H7 (cell line): ENCODE measurements at regions not wholly inside any gene's neighbourhood (a gene's known extent, or its start where the extent isn't known, plus 50 kb on each side); places are given as distances from the start of the nearest gene placed in this dataset.
"Not testable (repeated sequence)": the region's sequence is repeated elsewhere in the genome, so short reads cannot be mapped to it uniquely, and the experiment has no call there.

Source experiments
- DNase-seq: peaks from one replicate; pipeline ENCODE4 v3.0.0; 2012
- H3K27me3 ChIP-seq: 2 replicates; pipeline ENCODE4 v1.6.0; 2011; ENCODE audit warnings: mild to moderate bottlenecking, low read length; ENCODE audit not compliant: control insufficient read depth, insufficient read depth
- H3K36me3 ChIP-seq: replicated peaks from 2 replicates; pipeline ENCODE4 v1.5.1; 2011; ENCODE audit warnings: low read length; ENCODE audit not compliant: control insufficient read depth, insufficient read depth
- H3K4me3 ChIP-seq: 2 replicates; pipeline ENCODE4 v1.5.1; 2011; ENCODE audit warnings: low read depth, mild to moderate bottlenecking, control low read depth, low read length, moderate library complexity; ENCODE audit not compliant: insufficient read depth

DNA sequence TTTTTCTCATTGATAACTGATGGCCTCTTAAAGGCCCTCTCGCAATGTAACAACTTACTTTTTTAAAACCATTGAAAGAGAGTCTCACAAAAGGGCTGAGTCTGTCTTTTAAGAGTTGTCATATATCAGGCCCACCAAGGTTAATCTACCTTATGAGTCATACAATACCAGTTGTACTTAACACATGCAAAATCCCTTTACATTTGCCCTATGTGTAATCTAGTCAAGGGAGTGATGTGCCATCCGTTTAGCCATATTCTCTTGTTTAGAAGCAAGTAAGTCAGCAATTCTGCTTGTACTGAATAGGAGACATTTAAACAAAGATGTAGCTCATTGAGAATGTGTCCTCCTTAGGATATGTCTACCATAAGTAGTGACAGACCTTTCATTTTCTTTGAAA is 143.7 kb downstream of the TENT5A start:
- DNase-seq: no peak
- H3K4me3 ChIP-seq: no peak overlapping the region
- no peaks in the 10 kb centered on the region for H3K36me3 ChIP-seq

GRCh38 chr6:81606965-81607381 is 145.5 kb downstream of the TENT5A start:
- DNase-seq: no peak
- no peak overlapping the region for H3K4me3 ChIP-seq
- no peaks in the 10 kb centered on the region for H3K36me3 ChIP-seq
- no peaks in the 10 kb centered on the region for H3K27me3 ChIP-seq

More for the DNA sequence above, 143.7 kb downstream of the TENT5A start:
- H3K27me3 ChIP-seq: no peaks in the 10 kb centered on the region

GRCh38 chr6:81605526-81605925 is 147.0 kb downstream of the TENT5A start:
- no peaks in the 10 kb centered on the region for H3K36me3 ChIP-seq
- H3K27me3 ChIP-seq: no peaks in the 10 kb centered on the region
- DNase-seq: no peak
- no peak overlapping the region for H3K4me3 ChIP-seq

- Histone ChIP-seq H3K4me3 (no peak overlapping the region), H3K36me3 (no peaks in the 10 kb centered on the region), H3K27me3 (no peaks in the 10 kb centered on the region)
- no peak for DNase-seq
Observed at GRCh38 chr6:81601918-81602317, 150.6 kb downstream of the TENT5A start.

DNA sequence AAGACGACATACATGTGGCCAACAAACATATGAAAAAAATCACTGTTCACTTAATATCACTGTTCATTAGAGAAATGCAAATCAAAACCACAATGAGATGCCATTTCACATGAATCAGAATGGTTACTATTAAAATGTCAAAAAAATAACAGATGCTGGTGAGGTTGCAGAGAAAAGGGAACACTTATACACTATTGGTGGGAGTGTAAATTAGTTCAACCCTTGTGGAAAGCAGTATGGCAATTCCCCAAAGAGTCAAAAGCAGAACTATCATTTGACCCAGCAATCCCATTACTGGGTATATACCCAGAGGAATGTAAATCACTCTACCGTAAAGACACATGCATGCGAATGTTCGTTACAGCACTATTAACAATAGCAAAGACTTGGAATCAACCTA is 152.0 kb downstream of the TENT5A start:
- H3K36me3 ChIP-seq, H3K4me3 ChIP-seq, H3K27me3 ChIP-seq, DNase-seq: not testable (repeated sequence)

- Histone ChIP-seq H3K4me3 (no peak overlapping the region), H3K36me3 (no peaks in the 10 kb centered on the region), H3K27me3 (no peaks in the 10 kb centered on the region)
- DNase-seq: no peak
Observed at GRCh38 chr6:81594501-81594900, 158.0 kb downstream of the TENT5A start.

DNA sequence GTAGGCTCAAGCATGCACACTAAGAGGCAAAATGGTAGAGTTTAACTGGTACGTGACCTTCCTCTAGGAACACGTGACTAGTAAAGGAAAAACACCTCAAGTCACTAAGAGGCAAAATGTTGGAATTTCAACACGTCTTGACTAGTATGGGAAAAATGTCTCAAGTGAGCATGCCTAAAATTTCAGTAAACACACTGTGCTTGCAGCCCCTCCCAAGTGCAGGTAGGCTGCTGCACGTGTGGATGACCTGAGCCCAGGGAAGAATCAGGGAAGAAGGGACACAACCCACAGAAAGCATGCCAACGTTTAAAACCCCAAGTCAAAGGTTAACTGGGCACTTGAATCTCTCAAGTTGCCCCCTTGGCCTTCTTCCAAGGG is 162.2 kb downstream of the TENT5A start:
- Histone ChIP-seq H3K4me3 (no peak overlapping the region), H3K36me3 (no peaks in the 10 kb centered on the region), H3K27me3 (no peaks in the 10 kb centered on the region)
- DNase-seq: no peak

GRCh38 chr6:81589465-81590313 is 162.8 kb downstream of the TENT5A start:
- Histone ChIP-seq H3K4me3 (no peak overlapping the region), H3K36me3 (no peaks in the 10 kb centered on the region), H3K27me3 (no peaks in the 10 kb centered on the region)
- no peak for DNase-seq

- not testable (repeated sequence) for DNase-seq, H3K27me3 ChIP-seq, H3K36me3 ChIP-seq, H3K4me3 ChIP-seq
Observed at GRCh38 chr6:81585686-81586085, 166.8 kb downstream of the TENT5A start.

DNA sequence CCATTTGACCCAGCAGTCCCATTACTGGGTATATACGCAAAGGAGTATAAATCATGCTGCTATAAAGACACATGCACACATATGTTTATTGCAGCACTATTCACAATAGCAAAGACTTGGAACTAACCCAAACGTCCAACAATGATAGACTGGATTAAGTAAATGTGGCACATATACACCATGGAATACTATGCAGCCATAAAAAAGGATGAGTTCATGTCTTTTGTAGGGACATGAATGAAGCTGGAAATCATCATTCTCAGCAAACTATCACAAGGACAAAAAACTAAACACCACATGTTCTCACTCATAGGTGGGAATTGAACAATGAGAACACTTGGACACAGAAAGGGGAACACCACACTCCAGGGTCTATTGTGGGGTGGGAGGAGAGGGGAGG is 168.3 kb downstream of the TENT5A start:
- H3K27me3 ChIP-seq, H3K4me3 ChIP-seq, H3K36me3 ChIP-seq, DNase-seq: not testable (repeated sequence)

DNA sequence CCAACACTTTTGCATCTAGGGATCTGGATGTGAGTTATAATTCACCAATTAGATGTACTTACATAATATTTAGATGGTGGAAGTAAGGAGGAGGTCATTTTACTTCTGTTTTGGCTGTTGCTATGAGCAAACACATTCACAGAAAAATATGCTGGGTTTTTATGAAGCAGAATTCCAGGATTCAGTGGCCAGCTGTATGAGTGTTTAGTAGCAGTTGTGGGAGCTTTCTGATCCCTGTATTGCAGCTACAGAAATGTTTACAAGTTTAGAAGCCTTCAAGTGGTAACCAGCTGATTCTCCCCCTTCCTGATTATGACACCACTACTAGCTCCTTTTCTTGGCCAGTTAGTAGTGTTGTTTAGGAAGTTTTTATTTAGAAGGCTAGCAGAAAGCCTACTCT is 177.0 kb downstream of the TENT5A start:
- H3K4me3 ChIP-seq: no peak overlapping the region
- DNase-seq: no peak
- no peaks in the 10 kb centered on the region for H3K36me3 ChIP-seq
- H3K27me3 ChIP-seq: no peaks in the 10 kb centered on the region

DNA sequence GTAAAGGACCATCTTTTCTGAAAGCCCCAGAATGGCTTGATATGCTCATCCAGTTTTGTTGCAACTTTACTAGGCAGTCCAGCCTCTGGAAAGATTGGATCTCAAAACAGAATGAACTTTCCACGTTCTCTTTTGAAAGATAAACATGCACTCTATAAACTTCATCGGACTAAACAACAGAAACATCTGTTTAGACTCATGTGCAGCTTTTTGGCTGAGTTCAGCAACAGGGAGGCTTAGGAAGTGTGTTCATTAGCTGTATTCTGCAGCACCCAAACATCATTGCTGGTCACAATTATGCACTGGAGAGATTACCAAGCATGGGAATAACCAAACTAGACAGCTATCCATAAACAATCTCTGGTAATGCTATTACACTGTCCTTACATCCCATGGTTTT is 180.5 kb downstream of the TENT5A start:
- Histone ChIP-seq H3K36me3 (no peaks in the 10 kb centered on the region), H3K27me3 (no peaks in the 10 kb centered on the region), H3K4me3 (no peak overlapping the region)
- no peak for DNase-seq

- no peaks in the 10 kb centered on the region for H3K27me3 ChIP-seq
- no peak for DNase-seq
- no peak overlapping the region for H3K4me3 ChIP-seq
- no peaks in the 10 kb centered on the region for H3K36me3 ChIP-seq
Observed at GRCh38 chr6:81570681-81571080, 181.8 kb downstream of the TENT5A start.

DNA sequence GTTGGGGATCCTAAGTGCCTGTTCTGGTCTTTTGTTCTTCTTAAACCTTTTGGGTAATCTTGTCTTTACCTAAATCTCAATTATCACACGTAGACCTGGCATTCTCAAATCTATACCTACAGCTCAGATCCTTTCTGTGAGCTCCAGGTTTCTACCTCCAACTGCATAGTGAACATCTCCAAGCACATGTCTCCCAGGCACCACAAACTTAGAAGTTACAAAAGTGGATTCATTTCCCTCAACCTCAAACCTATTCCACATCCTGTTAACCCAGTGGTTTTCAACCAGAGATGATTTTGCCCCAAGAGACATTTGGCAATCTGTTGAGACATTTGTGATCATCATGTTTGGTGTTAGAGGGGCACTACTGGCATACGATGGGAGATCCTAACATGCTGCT is 183.5 kb downstream of the TENT5A start:
- Histone ChIP-seq H3K27me3 (no peaks in the 10 kb centered on the region), H3K4me3 (no peak overlapping the region), H3K36me3 (no peaks in the 10 kb centered on the region)
- DNase-seq: no peak

DNA sequence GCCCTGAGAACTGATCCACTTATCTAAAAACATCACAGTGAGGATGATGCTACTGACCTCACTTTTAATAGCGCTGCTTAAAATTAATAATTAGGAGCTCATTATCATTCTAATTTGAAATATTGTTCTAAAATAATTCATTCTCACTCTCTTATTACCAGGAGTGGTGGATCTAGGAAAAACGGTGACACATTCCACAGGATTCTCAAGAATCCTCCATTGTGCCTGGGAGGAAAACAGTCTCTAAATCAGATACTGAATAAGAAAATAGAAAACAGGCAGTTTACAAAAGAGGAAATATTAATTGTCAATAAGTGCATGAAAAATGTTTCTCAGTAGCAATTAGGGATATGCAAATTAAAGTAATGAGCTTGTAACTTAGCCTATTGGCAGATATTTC is 187.4 kb downstream of the TENT5A start:
- H3K36me3 ChIP-seq: no peaks in the 10 kb centered on the region
- H3K27me3 ChIP-seq: no peaks in the 10 kb centered on the region
- no peak for DNase-seq
- no peak overlapping the region for H3K4me3 ChIP-seq
